ENCODE measurements at regions not wholly inside any gene's neighbourhood (a gene's known extent, or its start where the extent isn't known, plus 50 kb on each side); places are given as distances from the start of the nearest gene placed in this dataset.

GRCh38 chr4:83974111-83974780, 438.3 kb downstream of the GPAT3 start:
- H3K4me3 ChIP-seq (ENCODE audit: control insufficient read depth, low read depth, low read length), result no peak overlapping the region
- no peak for DNase-seq (ENCODE audit: low read depth)
- no peak for TF ChIP-seq CTCF (IDR thresholded peaks at IDR 0.05; ENCODE audit: control insufficient read depth, insufficient read depth, low read depth, low read length, missing control alignments)

GRCh38 chr4:83964996-83965541, 429.2 kb downstream of the GPAT3 start:
- TF ChIP-seq CTCF (IDR thresholded peaks at IDR 0.05; ENCODE audit: control insufficient read depth, insufficient read depth, low read depth, low read length, missing control alignments), result no peak
- peak; percentile 23 for DNase-seq (ENCODE audit: low read depth)

GRCh38 chr4:83962492-83962891, 426.6 kb downstream of the GPAT3 start:
- no peak overlapping the region for H3K4me3 ChIP-seq (ENCODE audit: control insufficient read depth, low read depth, low read length)
- no peak for DNase-seq (ENCODE audit: low read depth)
- TF ChIP-seq CTCF (IDR thresholded peaks at IDR 0.05; ENCODE audit: control insufficient read depth, insufficient read depth, low read depth, low read length, missing control alignments), result no peak

More at GRCh38 chr4:83964996-83965541, 429.2 kb downstream of the GPAT3 start:
- H3K4me3 ChIP-seq (ENCODE audit: control insufficient read depth, low read depth, low read length), result no peak overlapping the region

- no peak for DNase-seq (ENCODE audit: low read depth)
- TF ChIP-seq CTCF (IDR thresholded peaks at IDR 0.05; ENCODE audit: control insufficient read depth, insufficient read depth, low read depth, low read length, missing control alignments), result peak; percentile 37
- H3K4me3 ChIP-seq (ENCODE audit: control insufficient read depth, low read depth, low read length), result no peak overlapping the region
These were observed 425.7 kb downstream of the GPAT3 start for GRCh38 chr4:83961575-83961974.

- no peak for DNase-seq (ENCODE audit: low read depth)
- no peak for TF ChIP-seq CTCF (IDR thresholded peaks at IDR 0.05; ENCODE audit: control insufficient read depth, insufficient read depth, low read depth, low read length, missing control alignments)
- H3K4me3 ChIP-seq (ENCODE audit: control insufficient read depth, low read depth, low read length), result no peak overlapping the region
These were observed 423.3 kb downstream of the GPAT3 start for GRCh38 chr4:83959160-83959559.

DNA sequence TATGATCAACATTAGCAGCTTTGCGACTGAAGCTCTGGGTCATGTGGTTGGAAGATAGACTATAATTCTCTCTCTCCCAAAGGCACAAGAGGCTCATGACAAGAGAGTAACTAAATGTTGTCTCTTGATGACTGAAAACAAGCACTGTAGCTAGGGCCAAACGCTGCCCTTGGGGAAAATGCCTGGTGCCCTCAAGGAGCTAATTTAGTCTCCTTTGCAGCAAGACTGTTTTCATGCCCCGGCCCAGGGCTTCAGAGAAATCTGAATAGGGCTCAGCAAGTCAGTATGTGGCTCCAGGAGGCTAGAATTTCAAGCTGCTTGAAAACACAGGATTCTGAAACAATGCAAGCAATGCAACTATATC, 411.9 kb downstream of the GPAT3 start:
- no peak for DNase-seq (ENCODE audit: low read depth)
- TF ChIP-seq CTCF (IDR thresholded peaks at IDR 0.05; ENCODE audit: control insufficient read depth, insufficient read depth, low read depth, low read length, missing control alignments), result no peak
- H3K4me3 ChIP-seq (ENCODE audit: control insufficient read depth, low read depth, low read length), result no peak overlapping the region

All from AG09309 (cell line).